OCI-M1 (cell line): ENCODE measurements at regions not wholly inside any gene's neighbourhood (a gene's known extent, or its start where the extent isn't known, plus 50 kb on each side); places are given as distances from the start of the nearest gene placed in this dataset.
A peak's percentile ranks its signal among the peaks of the same experiment; 100 is the strongest.
"Not testable (repeated sequence)": the region's sequence is repeated elsewhere in the genome, so short reads cannot be mapped to it uniquely, and the experiment has no call there.

Experiments used
- DNase-seq: peaks from one replicate; lab custom pipeline; 2025; lab: John Stamatoyannopoulos, UW

GRCh38 chr7:46754140-46754720, 827.7 kb downstream of the TNS3 start:
- DNase-seq, result no peak

- no peak for DNase-seq
These were observed 828.2 kb downstream of the TNS3 start for GRCh38 chr7:46753662-46754061.

- DNase-seq, result peak; percentile 14
These were observed 829.0 kb downstream of the TNS3 start for GRCh38 chr7:46752881-46753366.

GRCh38 chr7:46751927-46752723, 829.8 kb downstream of the TNS3 start:
- not testable (repeated sequence) for DNase-seq

- no peak for DNase-seq
These were observed 830.4 kb upstream of the IGFBP3 start for GRCh38 chr7:46751471-46751870.

GRCh38 chr7:46750321-46750865, 829.3 kb upstream of the IGFBP3 start:
- DNase-seq, result no peak

GRCh38 chr7:46747869-46748576, 827.0 kb upstream of the IGFBP3 start:
- DNase-seq, result no peak

- DNase-seq, result no peak
These were observed 825.9 kb upstream of the IGFBP3 start for GRCh38 chr7:46746695-46747687.

- no peak for DNase-seq
These were observed 824.6 kb upstream of the IGFBP3 start for GRCh38 chr7:46745707-46746090.

GRCh38 chr7:46744957-46745706, 824.1 kb upstream of the IGFBP3 start:
- DNase-seq, result no peak

- no peak for DNase-seq
These were observed 821.5 kb upstream of the IGFBP3 start for GRCh38 chr7:46742601-46743000.

- no peak for DNase-seq
These were observed 821.0 kb upstream of the IGFBP3 start for GRCh38 chr7:46741938-46742540.

GRCh38 chr7:46741181-46741580, 820.1 kb upstream of the IGFBP3 start:
- DNase-seq, result no peak

- no peak for DNase-seq
These were observed 818.6 kb upstream of the IGFBP3 start for GRCh38 chr7:46739518-46740234.

GRCh38 chr7:46738796-46739195, 817.7 kb upstream of the IGFBP3 start:
- no peak for DNase-seq

GRCh38 chr7:46738165-46738564, 817.1 kb upstream of the IGFBP3 start:
- DNase-seq, result no peak

- DNase-seq, result no peak
These were observed 804.8 kb upstream of the IGFBP3 start for GRCh38 chr7:46725838-46726237.

- DNase-seq, result no peak
These were observed 804.1 kb upstream of the IGFBP3 start for GRCh38 chr7:46725136-46725535.

GRCh38 chr7:46723742-46724141, 802.7 kb upstream of the IGFBP3 start:
- no peak for DNase-seq

GRCh38 chr7:46723003-46723402, 801.9 kb upstream of the IGFBP3 start:
- no peak for DNase-seq
